NCI-H345 treated with DMSO at 0.1 percent for 48 hours (cell line): ENCODE measurements at regions not wholly inside any gene's neighbourhood (a gene's known extent, or its start where the extent isn't known, plus 50 kb on each side); places are given as distances from the start of the nearest gene placed in this dataset.
A peak's percentile ranks its signal among the peaks of the same experiment; 100 is the strongest.

ENCODE experiments used
- DNase-seq: peaks from one replicate; lab custom pipeline; 2025; ENCODE audit not compliant: unreplicated experiment; lab: John Stamatoyannopoulos, UW

DNA sequence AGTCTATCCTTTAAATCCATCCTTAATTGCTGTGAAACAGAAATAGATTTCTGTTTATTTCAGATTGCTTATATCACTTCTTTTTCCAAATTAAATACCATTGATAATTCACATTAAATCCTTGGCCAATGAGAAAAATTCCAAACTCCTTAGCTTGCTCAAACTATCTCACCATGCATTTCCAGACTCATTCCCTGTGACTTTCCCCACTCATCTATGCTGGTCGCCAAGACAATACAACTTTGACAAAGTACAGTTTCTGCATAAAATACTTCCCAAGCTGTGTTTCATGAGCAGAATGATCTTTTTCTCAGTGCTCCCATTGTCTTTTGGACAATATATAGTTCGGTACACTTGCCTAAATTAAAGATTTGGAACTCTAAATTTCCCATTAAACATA, 575.6 kb downstream of the CPS1 start:
- no peak for DNase-seq

DNA sequence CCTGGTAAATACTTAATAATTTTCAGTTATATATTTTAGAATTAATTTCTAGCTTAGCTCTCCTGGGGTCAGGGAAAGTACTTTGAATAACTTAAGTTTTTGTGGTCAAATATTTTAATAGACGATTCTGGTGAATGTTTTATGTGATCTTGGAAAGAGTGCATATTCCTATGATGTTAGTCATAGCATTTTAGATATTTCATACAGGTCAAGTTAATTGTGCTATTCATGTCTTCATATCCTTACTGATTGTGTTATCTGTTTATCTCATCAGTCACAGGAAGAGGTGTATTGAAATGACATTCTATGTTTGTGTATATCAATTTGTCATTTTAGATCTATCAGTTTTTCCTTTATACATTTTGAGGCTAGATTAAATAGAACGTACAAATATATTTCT, 576.2 kb downstream of the CPS1 start:
- no peak for DNase-seq

DNA sequence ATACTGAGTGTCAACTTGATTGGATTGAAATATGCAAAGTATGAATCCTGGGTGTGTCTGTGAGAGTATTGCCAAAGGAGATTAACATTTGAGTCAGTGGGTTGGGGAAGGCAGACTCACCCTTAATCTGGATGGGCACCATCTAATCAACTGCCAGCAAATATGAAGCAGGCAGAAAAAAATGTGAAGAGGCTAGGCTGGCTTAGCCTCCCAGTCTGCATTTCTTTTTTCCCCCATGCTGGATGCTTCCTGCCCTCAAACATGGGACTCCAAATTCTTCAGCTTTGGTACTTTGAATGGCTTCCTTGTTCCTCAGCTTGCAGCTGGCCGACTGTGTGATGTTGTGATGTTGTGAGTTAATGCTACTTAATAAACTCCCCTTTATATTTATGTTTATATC, 577.4 kb downstream of the CPS1 start:
- no peak for DNase-seq

DNA sequence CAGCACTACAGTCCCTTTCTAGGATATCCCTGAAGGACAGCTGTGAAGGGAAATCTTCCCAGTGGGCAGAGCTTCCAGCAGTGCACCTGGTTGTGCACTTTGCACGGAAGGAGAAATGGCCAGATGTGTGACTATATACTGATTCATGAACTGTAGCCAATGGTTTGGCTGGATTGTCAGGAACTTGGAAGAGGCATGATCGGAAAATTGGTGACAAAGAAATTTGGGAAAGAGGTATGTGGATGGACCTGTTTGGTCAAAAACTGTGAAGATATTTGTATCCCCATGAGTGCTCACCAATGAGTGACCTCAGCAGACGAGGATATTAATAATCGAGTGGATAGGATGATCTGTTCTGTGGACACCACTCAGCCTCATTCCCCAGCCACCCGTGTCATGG, 582.2 kb downstream of the CPS1 start:
- DNase-seq: no peak

DNA sequence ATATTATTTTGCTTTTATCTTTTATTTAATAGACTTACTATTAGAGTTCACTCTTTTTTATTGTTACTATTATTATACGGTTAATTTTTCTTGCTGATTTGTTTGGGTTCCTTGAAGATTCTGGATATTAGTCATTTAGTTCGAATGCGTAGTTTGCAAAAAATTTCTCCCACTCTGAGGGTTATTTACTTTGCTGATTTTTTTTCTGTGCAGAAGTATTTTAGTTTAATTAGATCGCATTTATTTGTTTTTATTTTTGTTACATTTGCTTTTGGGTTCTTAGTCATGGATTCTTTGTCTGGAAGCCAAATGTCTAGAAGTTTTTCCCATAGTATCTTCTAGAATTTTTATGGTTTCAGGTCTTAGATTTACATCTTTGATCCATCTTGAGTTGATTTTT, 585.2 kb downstream of the CPS1 start:
- no peak for DNase-seq

DNA sequence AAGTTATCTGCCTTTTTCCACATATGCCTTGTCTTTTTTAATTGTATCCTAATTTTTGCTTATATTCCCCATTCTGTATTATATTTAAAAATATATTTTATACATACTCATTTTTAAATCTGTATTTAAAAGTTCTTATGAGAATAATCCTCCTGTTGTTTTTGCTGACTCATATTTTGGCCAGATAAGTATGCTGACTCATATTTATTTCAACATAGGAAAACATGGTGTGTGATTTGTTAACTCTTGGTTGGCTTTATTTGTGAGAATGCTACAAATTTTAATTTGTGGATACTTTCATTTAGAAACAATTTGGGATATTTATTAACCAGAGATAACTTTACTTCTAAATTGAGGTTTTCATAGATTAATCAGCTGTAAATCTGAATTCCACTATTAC, 587.7 kb downstream of the CPS1 start:
- DNase-seq: no peak

DNA sequence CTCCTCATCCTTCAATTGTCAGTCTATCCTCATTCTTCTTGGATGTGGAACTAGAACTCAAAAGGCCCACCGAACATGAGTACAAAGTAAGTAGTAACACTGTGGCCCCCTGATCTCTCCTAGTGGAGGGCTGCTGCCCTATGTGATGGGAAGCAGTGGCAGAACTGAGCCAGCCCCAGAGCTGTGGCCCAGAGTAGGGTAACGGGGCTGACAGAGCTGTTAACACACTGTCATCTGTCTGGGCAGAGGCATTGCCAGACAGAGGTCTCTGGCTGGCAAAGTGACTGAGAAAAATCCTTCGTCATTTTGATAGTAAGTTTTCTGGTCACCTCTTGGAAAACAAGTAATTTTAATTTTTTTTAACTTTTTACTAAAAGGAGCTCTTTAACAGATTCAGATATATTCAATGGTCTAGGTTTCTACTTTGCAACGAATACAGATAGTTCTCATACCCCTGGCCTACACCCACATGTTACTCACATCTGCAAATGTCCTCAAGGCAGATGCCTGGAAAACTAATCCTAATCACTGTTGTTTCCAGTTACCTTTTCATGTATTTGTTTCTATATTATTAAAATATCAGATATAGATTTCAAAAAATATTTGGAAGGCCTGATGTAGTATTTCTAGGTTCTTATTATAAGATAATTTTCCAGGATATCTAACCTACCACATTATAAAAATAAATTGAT, 588.7 kb downstream of the CPS1 start:
- no peak for DNase-seq

DNA sequence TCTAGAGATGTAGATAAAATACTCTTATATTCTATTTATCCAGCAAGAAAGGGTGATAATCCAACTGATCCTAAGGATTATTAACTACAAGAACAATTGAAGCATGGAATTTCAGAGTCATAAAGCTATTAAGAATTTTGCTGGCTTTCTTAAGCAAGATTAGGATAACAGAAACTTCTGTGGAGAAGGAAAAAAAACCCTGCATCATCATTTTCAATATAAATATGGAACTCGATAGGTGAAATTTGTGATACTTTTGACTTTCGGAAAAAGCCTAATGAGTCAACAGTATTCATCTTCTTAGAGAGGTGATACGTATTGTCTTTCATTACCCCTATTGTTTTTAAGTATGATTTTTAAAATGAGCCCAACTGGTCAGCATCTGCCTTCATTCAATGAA, 593.3 kb downstream of the CPS1 start:
- no peak for DNase-seq

DNA sequence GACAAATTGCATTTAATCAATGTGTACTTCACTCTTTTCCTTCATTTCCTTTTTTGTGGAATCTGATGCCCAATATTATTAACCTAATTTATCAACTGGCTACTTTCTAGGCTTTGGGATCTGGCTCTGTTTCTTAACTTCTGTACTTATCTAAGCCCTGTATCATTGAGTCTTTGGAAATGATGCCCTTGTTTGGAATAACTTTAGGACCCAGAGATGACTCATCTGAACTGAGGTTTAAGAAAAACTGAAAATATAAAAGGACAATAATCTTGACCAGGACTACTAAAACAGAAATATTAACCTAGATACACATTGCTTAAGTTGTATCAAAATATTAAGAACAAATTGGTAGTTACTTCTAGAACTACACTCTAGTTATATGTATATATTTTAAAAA, 600.8 kb downstream of the CPS1 start:
- DNase-seq: no peak

DNA sequence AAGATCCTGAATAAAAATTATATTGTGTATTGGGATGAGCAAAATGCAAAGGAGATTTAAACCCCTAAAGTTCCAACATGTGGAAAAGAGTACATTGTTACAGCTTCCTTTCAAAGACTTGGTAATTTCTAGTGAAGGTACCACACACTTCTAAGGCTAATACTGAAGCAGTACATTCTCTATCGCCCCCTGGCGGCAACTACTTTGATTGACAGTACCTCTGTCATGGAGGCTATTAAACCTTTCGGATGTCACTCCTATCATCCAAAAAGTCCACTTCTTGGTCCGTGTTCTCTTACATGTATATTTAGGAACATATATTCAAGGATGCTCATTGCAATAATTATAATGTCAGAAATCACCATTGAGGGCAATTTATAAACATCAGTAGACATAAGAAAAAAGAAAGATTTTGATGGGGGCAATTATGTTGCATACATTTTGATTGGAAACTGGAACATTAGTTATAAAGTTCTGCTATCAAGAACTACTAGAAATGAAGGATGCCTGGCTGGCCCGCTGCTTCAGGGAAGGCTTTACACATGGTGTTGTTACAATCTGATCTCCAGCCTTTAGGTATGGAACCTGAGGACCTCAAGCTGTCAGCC, 601.6 kb downstream of the CPS1 start:
- peak; percentile 61 for DNase-seq

DNA sequence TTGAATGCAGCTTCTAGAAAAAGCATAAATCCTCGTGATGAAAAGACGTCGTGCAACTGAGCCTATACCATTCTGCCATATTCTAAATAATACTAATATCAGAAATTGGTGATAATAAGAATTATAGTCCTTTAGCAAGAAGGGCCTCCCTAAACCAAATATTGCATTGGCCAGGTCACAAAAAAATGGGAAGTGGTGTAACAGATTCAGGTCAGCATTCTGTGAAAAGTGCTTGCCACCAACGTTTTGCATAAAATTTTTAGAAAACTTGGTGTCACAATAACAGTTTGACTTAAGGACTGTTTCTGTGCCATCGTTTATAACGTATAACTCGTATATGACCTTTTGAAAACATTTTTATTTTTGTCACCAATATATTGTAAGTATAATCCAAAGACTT, 603.6 kb downstream of the CPS1 start:
- no peak for DNase-seq

DNA sequence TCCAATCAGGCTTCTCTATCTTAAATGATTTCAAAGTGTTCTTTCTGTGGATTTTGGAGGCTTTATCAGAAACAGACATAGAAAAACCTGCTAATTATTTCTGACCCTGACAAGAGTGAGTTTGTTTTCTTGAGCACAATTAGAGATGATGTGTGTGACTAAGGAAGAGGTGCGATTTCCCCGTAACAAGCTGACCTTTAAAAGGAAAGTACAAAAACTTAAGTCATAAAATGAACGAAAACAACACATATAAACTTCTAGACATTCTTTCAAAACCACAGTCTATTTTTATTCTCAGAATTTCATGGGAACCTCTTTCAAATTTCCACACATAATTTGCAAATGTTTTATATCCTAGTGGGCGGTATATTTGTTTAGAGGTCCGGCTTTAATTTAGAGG, 604.8 kb downstream of the CPS1 start:
- no peak for DNase-seq

DNA sequence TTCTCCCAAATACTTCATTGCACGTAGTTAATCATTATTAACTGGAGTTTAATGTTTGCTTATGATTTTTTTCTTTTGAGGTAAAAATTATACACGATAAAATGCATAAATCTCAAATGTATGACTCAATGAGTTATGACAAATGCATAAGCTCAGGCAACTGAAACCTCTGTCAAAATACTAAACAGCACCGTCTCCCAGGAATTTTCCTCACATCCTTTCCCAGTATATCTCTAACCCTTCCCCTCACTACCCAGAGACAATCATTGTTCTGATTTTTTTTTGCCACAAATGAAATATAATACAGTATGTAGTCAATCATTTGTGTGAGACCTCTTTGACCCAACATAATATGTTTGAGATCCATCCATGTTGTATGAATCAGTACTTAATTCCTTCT, 606.5 kb downstream of the CPS1 start:
- DNase-seq: no peak

DNA sequence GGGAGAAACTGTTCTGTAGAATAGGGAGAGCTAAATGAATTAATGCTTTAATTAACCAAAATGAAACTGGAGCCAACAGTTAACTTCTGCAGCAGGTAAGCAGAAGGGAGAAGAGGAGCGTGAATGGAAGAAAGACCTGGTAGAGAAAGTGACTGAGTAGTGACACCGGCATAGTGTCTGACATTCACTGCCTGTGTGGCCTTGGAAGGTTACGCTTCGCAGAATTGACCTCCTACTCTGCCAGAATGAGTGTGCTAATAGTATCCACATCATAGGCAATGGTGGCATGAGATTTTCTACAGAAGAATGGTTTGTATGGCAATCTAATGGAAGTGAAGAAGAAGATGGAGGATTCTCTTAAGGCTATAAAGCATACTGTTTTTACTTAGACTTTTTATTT, 614.4 kb downstream of the CPS1 start:
- no peak for DNase-seq

DNA sequence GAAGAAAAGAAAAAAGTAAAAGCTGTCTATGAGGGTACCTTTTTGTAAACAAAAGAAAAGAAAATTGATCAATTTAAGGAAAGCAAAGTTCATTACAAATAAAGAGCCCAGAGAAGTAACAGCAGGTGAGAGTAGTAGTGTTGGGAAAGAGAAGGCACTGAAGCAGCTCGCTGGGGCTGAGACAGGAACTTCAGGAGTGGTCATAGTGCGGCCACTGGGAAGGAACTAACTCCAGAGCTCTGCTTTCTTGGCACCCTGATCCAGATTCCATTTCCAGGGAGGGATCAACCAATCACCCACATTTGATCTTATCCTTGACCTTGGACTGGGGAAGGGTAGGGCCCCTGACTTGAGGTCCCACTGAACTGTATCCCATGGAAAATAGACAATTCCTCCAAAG, 617.6 kb downstream of the CPS1 start:
- no peak for DNase-seq

DNA sequence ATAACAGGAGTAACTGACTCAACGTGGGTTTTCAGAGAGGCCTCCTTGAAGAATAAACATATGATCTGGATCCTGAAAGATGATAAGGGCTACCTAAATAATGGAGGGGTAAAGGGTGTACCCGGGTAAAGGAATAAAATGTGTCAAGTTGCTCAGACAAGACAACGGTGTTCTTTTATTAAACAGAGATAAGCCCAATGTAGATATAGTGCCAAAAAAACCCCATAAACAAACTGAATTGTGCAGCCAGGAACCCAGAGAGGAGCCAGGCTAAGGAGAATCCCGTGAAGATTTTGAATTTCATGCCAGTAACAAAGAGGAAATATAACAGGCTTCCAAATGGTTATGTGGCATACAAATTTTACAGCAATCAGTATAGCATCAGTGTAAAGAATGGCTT, 618.2 kb downstream of the CPS1 start:
- no peak for DNase-seq

DNA sequence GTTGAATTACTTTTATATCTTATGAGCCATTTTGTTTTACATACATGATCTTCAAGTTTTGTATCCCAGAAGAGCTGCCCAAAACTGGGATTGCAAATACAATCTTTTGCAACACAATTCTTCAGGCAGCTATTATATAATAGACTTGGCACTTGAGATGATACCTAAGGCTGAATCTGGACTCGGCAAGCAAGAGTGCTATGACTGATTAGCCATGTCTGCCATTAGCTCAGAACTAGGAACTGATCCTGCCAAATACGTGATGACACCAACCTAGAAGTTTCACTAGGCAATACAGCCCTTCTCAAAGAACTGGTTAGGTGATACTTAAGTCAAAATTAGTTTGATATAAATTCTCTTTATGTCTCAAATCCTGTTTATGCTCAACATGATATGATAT, 619.6 kb downstream of the CPS1 start:
- DNase-seq: no peak

DNA sequence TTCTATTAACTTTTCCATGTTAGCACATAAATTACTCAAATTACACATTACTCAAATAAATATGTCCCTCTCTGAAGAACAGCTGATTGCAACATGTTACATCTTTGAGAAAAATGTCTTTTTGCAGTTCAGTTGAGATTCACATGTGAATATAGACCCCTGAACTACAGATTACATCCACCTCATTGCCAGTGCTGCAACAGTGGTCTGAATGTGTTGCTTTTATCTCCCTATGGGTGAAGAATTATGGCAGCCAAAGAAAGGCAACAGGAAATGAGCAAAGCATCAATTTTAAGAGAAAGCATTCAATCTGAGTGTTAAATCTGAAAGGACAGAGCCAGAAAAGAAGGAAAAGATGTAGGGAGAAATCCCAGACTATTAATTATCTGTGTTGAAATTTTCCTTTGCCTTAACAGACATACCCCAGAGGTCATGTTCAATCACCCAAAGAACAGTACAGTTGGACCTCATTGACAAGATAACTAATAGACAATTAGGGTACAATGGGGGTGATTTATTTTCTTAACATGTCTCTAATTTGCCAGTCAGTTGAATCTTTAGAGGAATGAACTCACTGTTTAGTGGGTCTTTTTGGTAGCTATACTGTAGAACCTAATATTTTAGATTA, 620.2 kb downstream of the CPS1 start:
- no peak for DNase-seq

DNA sequence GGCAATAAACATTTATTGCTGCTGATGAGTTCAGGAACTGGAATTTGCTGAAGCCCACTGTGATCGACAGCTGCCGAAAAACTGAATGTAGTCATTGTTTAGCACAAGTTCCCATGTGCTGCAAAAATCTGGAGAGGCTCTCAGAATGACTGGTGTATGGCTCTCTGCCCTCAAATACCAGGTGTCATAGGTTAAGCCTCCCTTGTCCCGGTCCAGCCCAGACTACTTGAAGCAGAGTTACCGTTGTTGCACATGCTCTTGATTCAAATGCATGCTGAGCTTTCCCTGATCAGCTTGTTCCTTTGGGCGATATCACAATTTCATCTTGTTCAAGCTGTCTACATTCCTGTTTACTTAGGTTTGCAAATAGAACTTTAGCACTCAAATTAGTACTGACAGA, 625.2 kb downstream of the CPS1 start:
- no peak for DNase-seq

DNA sequence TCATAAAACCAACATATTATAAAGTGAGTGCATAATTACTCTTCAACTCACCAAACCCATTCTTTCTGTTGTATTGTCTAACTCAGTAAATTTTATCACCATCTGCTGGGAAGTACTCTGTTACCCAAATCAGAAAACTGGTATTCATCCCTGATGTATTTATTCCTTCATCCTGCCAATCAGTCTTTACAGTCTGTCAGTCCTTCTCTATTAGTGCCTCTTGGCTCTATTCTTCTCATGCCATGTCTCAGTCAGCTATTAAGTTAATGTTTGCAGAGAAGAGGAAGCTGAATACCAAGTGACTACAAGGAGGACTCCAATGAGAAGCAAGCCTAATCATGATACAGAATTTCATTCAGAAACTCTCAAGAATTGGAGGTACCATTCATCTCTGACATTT, 631.2 kb downstream of the CPS1 start:
- DNase-seq: no peak

DNA sequence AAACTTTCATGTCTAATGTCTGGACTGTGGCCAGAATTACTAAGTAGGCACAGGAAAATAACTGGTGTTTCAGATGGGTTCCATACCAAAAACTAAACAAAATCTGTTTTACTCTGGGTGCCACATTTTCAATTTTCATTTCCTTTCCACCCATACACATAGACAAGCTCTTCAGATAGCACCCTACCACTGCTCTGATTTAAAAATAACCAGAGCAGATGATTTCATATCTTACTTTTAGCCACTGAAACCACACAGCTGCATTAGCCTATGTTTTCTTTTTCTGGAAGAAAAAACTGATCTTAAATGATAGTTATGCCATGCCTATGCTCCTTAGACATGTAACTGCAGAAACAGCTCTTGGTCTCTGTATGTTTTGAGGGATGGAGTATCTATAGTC, 647.6 kb downstream of the CPS1 start:
- DNase-seq: no peak

DNA sequence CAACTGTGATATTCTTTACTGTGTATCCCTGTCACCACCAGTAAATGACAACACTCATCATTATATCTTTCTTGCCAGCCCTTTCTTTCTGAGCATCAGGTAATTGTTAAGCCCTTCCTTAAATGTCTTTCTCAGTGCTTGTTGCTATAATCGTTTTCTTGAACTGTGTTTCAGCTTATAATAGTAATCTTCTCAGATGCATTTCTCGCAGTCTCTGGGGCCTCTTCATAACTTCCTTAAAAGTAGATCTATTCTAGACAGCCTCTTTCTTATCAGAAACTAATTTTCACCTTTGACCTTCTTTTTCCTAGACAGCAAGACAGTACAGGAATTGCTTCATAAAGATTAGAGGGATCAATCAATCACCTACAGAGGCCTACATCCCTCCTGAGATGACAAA, 648.1 kb downstream of the CPS1 start:
- DNase-seq: no peak

DNA sequence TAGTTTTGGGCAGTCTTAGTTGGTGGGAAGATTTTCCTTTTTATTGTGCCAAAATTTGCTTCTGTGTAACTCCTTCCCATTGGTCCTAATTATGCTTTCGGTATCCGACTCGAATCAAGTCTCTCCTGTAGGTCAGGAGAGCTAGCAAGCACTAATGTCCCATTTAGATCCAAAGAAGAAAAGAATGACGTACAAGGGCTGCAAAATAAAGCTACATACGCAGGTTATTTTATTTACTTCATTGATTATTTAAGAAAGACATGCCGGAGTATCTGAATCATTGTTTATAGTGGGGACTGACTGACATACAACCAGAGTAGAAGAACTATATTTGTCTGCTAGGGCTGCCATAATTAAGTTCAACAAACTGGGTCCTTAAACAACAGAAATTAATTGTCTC, 648.5 kb downstream of the CPS1 start:
- DNase-seq: no peak
